GM12892 (cell line): ENCODE measurements at regions not wholly inside any gene's neighbourhood (a gene's known extent, or its start where the extent isn't known, plus 50 kb on each side); places are given as distances from the start of the nearest gene placed in this dataset.

ENCODE experiments used
- POLR2A ChIP-seq: IDR thresholded peaks from 2 replicates; pipeline ENCODE4 v1.6.1; 2011; ENCODE audit warnings: low read depth, low read length, control low read depth
- POLR2AphosphoS5 ChIP-seq: IDR thresholded peaks from 2 replicates; pipeline ENCODE4 v1.6.1; 2011; ENCODE audit warnings: low read depth, low read length, control low read depth
- TAF1 ChIP-seq: IDR thresholded peaks from 2 replicates; pipeline ENCODE4 v1.6.1; 2011; ENCODE audit warnings: low read depth, mild to moderate bottlenecking, control low read depth, low read length, borderline replicate concordance

DNA sequence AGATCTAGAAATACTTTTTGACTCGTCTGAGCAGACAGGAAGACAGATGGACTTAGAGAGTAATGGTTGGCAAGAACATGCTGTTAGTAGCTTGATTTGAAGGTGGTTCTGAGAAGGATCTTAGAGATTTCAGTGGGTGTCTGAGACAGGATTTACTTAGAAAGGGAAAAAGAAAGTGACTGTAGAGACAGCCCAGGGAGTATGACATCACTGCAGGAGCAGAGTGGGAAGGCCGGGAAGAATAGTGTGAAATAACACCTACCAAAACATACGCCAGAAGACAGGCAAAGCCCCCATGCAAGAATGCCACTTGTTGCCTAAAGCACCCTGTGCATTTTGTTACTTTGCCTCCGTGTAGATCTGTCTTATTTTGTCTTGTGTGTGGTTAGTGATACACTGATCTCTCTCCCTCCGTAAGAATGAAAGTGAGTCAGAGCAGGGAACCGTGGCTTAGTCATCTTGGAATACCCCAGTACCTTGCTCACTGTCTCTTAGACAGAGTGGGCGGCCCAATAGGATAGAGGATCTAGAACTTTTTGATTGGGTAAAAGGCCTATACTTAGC, 161.3 kb upstream of the IFNG-AS1 start:
- TF ChIP-seq POLR2A (no peak), POLR2AphosphoS5 (no peak), TAF1 (no peak)
